Kidney epithelial cell (primary cell): ENCODE measurements at regions not wholly inside any gene's neighbourhood (a gene's known extent, or its start where the extent isn't known, plus 50 kb on each side); places are given as distances from the start of the nearest gene placed in this dataset.
"Not testable (repeated sequence)": the region's sequence is repeated elsewhere in the genome, so short reads cannot be mapped to it uniquely, and the experiment has no call there.

Experiments
- DNase-seq: peaks from one replicate; pipeline ENCODE4 v3.0.0-alpha.2; 2010; ENCODE audit warnings: low read depth
- H3K27me3 ChIP-seq: 2 replicates; pipeline ENCODE4 v1.6.0; 2011; ENCODE audit warnings: low read length; ENCODE audit not compliant: control insufficient read depth, insufficient read depth
- H3K36me3 ChIP-seq: 2 replicates; pipeline ENCODE4 v1.5.1; 2011; ENCODE audit warnings: low read length; ENCODE audit not compliant: control insufficient read depth, insufficient read depth
- H3K4me3 ChIP-seq: 2 replicates; pipeline ENCODE4 v1.5.1; 2011; ENCODE audit warnings: low read depth, mild to moderate bottlenecking, control low read depth, low read length

GRCh38 chr2:87512864-87513530, 234.9 kb upstream of the PLGLB2 start:
- not testable (repeated sequence) for H3K36me3 ChIP-seq, H3K27me3 ChIP-seq, H3K4me3 ChIP-seq, DNase-seq

- H3K36me3 ChIP-seq, H3K27me3 ChIP-seq, H3K4me3 ChIP-seq, DNase-seq: not testable (repeated sequence)
Measured at GRCh38 chr2:87514034-87514433, 233.9 kb upstream of the PLGLB2 start.

GRCh38 chr2:87514515-87514914, 233.4 kb upstream of the PLGLB2 start:
- H3K36me3 ChIP-seq, DNase-seq, H3K27me3 ChIP-seq, H3K4me3 ChIP-seq: not testable (repeated sequence)

GRCh38 chr2:87515226-87515625, 232.7 kb upstream of the PLGLB2 start:
- not testable (repeated sequence) for DNase-seq, H3K27me3 ChIP-seq, H3K36me3 ChIP-seq, H3K4me3 ChIP-seq

GRCh38 chr2:87515875-87516274, 232.0 kb upstream of the PLGLB2 start:
- DNase-seq, H3K27me3 ChIP-seq, H3K4me3 ChIP-seq, H3K36me3 ChIP-seq: not testable (repeated sequence)

GRCh38 chr2:87516369-87516967, 231.4 kb upstream of the PLGLB2 start:
- H3K4me3 ChIP-seq, H3K27me3 ChIP-seq, H3K36me3 ChIP-seq, DNase-seq: not testable (repeated sequence)

GRCh38 chr2:87517438-87517837, 230.4 kb upstream of the PLGLB2 start:
- not testable (repeated sequence) for H3K27me3 ChIP-seq, H3K4me3 ChIP-seq, DNase-seq, H3K36me3 ChIP-seq

- DNase-seq, H3K4me3 ChIP-seq, H3K36me3 ChIP-seq, H3K27me3 ChIP-seq: not testable (repeated sequence)
Measured at GRCh38 chr2:87518066-87518465, 229.8 kb upstream of the PLGLB2 start.

- H3K4me3 ChIP-seq, H3K27me3 ChIP-seq, DNase-seq, H3K36me3 ChIP-seq: not testable (repeated sequence)
Measured at GRCh38 chr2:87518547-87518946, 229.3 kb upstream of the PLGLB2 start.

- H3K27me3 ChIP-seq, H3K4me3 ChIP-seq, H3K36me3 ChIP-seq, DNase-seq: not testable (repeated sequence)
Measured at GRCh38 chr2:87519158-87520011, 228.5 kb upstream of the PLGLB2 start.

- H3K27me3 ChIP-seq, DNase-seq, H3K4me3 ChIP-seq: not testable (repeated sequence)
Measured at GRCh38 chr2:87521057-87521456, 226.8 kb upstream of the PLGLB2 start.

GRCh38 chr2:87521489-87521888, 226.4 kb upstream of the PLGLB2 start:
- not testable (repeated sequence) for H3K4me3 ChIP-seq, DNase-seq, H3K36me3 ChIP-seq, H3K27me3 ChIP-seq

More at GRCh38 chr2:87521057-87521456, 226.8 kb upstream of the PLGLB2 start:
- H3K36me3 ChIP-seq, result not testable (repeated sequence)

GRCh38 chr2:87524619-87525188, 223.2 kb upstream of the PLGLB2 start:
- DNase-seq, H3K4me3 ChIP-seq, H3K36me3 ChIP-seq, H3K27me3 ChIP-seq: not testable (repeated sequence)

- not testable (repeated sequence) for DNase-seq, H3K36me3 ChIP-seq, H3K27me3 ChIP-seq, H3K4me3 ChIP-seq
Measured at GRCh38 chr2:87525497-87525991, 222.3 kb upstream of the PLGLB2 start.
